G401.6 (cell line): ENCODE measurements at regions not wholly inside any gene's neighbourhood (a gene's known extent, or its start where the extent isn't known, plus 50 kb on each side); places are given as distances from the start of the nearest gene placed in this dataset.

ENCODE experiments used
- FAIRE-seq: peaks from 2 replicates; lab custom pipeline; 2012; peaks lifted over from hg19 to GRCh38; lab: Jason Lieb, UNC

DNA sequence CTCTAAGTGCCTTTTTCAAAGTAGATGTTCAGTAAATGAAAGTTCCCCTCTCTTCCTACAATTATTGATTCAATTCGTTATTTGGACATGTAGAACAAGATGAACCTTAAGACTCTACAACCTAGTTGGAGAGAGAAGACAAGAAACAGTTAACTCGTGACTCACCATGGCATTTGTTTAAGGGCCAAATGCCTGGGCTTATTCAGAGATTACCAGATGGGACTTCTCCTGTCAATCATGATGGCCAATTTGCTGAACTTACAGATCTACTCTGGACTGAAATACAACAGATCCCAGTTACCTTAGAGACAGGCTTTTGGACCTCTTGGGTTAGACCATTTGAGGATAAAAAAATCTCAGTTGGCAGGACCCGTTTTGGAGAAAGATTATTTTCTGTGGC, 93.5 kb downstream of the C1orf94 start:
- FAIRE-seq: no peak

DNA sequence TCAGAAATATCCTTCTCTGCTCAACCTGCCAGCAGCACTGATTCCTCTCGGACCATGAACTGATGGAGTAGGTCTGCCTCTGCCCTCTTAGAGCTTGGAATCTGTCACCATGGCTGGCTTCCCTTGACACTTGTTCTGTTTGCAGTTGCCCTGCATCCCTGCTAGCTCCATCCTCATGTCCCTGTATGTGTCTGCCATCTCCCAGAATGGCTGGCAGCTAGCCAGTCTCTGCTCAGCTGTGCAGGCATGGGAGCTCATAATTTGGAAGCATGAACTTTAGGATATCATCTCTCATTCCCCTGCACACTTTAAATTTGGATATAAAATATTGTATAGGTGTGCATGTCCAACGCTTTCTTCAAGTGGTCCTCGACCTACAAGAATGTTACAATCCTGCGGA, 95.4 kb downstream of the C1orf94 start:
- FAIRE-seq: no peak

DNA sequence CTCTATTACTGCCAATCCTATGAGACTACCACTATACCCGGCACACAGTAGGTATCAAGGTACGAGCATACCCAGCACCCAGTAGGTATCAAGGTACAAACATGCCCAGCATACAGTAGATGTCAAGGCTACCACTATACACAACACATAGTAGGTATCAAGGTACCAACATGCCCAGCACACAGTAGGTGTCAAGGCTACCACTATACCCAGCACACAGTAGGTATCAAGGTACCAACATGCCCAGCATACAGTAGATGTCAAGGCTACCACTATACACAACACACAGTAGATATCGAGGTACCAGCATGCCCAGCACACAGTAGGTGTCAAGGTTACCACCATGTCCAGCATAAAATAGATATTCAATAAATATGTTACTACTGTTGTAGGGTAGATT, 98.4 kb downstream of the C1orf94 start:
- no peak for FAIRE-seq

DNA sequence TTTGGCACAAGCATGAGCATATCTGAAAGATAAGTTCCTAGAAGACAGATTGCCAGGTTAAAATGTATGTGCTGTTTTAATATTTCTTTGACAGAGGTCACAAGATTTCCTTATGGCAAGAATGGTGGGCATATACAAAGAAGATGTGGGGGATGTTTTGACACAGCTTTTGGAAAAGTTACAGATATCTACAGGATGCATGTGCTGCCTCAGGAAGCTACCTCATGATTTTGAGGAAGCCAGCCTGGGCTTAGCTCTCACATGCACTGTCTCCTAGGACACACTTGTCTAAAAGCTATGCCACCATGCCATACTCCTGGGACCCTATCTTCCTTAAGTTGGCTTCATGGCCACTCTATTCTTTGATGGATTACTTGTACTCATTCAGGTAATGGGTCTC, 99.9 kb downstream of the C1orf94 start:
- FAIRE-seq: no peak

DNA sequence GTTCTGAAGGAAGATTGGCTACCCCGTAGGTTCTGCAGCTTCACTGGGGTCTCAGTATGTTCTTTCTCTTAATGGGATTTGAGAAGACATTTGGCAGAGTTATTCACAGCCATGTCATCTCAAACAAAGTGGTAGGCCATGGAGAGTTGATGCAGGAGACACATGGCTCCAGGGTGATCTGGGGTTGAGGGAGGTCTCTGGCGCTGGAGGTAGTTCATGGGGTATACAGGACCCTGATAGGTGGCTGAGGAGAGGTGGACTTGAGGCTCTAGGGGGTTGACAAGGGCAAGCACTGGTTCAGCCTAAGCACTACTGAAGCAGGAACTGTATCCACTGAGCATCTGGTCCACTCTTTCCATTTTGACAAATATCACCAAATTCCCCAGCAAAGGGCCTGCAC, 100.4 kb downstream of the C1orf94 start:
- FAIRE-seq: no peak

GRCh38 chr1:34278211-34278610, 101.5 kb downstream of the C1orf94 start:
- FAIRE-seq: no peak

DNA sequence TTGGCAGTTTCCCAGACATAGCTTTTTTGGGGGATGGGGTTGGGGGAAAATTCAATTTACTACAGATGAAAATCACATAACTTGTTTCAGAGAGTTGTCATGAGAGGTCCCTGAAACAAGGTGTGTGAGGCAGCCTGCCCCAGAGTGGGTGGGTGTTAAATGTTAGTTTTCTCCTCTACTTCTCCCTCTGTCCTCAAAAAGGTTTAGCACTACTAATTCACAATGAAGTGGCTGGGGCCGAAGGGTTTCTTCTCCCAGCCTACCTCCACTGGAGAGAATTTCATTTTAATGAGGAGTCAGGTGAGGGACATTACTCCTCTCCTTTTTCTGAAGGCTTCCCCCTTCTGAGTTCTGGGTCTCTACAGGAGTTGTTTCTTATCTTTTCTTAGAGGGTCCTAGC, 103.3 kb downstream of the C1orf94 start:
- no peak for FAIRE-seq

- no peak for FAIRE-seq
Observed at GRCh38 chr1:34280509-34280908, 103.8 kb downstream of the C1orf94 start.

- FAIRE-seq: no peak
Observed at GRCh38 chr1:34283142-34283541, 106.4 kb downstream of the C1orf94 start.

DNA sequence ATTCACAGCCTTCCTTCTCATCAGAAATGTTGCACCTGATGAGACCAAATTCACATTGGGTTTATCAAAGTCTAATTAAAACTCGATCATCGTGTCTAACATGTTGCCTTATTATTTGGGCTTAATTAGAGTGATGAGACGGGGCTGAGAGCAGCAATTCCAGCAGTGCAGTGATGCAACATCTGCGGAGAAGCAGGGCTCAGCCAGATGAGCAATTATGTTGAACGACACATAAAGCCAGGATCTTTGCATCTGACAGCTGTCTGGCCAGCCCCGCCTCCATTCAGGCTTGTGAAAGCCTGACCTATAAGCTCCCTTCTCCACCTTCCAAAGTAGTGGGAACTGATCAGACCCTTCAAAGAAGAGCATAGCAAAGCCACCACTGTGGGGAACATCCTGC, 109.8 kb downstream of the C1orf94 start:
- FAIRE-seq: no peak

- no peak for FAIRE-seq
Observed at GRCh38 chr1:34290831-34291230, 114.1 kb downstream of the C1orf94 start.

GRCh38 chr1:34292472-34292871, 115.8 kb downstream of the C1orf94 start:
- no peak for FAIRE-seq

GRCh38 chr1:34296059-34296458, 119.4 kb downstream of the C1orf94 start:
- no peak for FAIRE-seq

- no peak for FAIRE-seq
Observed at GRCh38 chr1:34302798-34303197, 126.1 kb downstream of the C1orf94 start.

DNA sequence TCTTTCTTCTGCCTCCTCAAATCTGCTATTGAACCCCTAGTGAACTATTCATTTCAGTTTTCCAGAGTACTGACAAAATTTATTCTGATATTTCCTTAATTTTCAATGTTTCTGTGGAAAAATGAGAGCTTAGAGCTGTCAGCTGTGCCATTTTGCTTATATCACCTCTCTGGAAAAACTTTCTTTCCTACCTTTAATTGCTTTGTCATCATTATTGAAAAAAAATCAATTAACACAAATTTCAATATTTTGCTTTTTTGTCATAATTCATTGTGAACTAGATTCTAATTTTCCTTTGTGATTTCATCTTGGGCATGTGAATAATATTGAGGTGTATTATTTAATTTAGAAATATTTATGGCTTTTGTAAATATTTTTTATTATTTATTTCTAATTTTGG, 126.5 kb downstream of the C1orf94 start:
- FAIRE-seq: peak; percentile 30

DNA sequence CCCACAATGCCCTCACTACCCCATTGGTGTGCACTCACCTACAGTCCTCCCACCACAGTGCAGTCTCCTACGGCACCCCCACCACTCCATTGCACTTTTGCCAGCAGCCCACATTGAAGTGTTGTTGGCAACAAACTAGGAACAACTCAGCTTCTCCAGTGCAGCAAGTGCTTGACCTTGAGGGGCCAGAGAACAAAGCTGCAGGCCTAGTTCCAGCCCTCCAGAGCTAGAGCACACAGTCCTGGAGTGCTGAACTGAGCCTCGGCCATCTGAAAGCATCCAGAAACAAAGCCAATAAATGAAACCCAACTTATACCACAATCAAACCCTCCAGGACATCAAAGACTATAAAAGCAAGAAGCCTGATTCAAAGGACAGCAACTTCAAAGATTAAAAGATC, 129.9 kb downstream of the C1orf94 start:
- FAIRE-seq: no peak

GRCh38 chr1:34312359-34312758, 135.7 kb downstream of the C1orf94 start:
- FAIRE-seq: no peak

DNA sequence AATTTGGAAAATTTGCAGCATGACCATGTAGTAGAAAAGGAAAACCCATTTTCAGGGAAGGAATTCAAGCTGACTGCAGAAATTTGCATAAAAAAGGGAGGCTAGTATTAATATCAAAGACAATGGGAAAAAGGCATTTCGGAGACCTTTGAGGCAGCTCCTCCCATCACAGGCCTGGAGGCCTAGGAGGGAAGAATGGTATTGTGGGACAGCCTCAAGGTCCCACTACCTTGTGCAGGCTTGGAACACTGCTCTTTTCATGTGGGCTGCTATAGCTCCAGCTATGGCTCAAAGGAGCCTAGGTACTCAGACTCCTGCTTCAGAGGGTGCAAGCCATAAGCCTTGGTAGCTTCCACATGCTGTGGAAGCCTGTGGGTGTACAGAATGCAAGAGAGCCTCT, 139.3 kb downstream of the C1orf94 start:
- FAIRE-seq: no peak

GRCh38 chr1:34316773-34317172, 140.1 kb downstream of the C1orf94 start:
- FAIRE-seq: no peak

- no peak for FAIRE-seq
Observed at GRCh38 chr1:34319218-34319617, 142.5 kb downstream of the C1orf94 start.

- no peak for FAIRE-seq
Observed at GRCh38 chr1:34320053-34320669, 143.5 kb downstream of the C1orf94 start.

GRCh38 chr1:34322969-34323368, 146.3 kb downstream of the C1orf94 start:
- FAIRE-seq: no peak

GRCh38 chr1:34324879-34325440, 148.3 kb downstream of the C1orf94 start:
- no peak for FAIRE-seq

DNA sequence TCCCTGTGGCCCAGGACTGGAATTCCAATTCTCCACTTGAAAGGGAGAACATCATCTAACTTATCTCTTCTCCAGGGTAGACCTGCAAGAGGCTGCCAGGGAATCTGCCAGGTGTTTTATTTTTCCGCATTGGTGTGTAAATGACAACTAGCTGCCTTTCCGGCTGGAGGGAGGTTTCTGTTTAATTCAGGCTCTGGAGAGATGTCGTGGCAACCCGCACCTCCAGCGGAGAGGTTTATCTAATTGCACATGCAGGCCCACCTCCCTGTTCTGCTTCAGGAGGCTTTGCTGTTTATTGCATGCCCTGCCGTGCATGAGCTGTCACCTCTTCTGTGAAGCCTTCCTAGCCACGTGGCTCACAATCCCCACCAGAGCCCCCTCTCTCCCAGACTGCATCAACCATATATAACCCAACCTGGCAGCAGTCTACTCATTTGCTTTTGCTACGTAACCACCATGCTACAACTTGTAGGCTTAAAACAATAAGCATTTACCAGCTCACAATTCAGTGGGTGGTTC, 151.6 kb downstream of the C1orf94 start:
- no peak for FAIRE-seq
